Heart left ventricle (tissue), 13 donors: ENCODE measurements at regions not wholly inside any gene's neighbourhood (a gene's known extent, or its start where the extent isn't known, plus 50 kb on each side); places are given as distances from the start of the nearest gene placed in this dataset.

Source experiments
- POLR2A ChIP-seq, 2 donors: fragments of 450-650 bp; IDR thresholded peaks; one replicate each; pipeline ENCODE4 v1.6.1; 2017; ENCODE audit warnings: antibody characterized with exemption in 2 of 2, mild to moderate bottlenecking in 2 of 2, moderate library complexity in 2 of 2
- TF ChIP-seq, protein P1 (sequence below), 12 donors: fragments of 200-600 bp; sonication (generic) in 4 of 12; IDR thresholded peaks; one replicate each; pipeline versions ENCODE4 v1.5.0 to v1.8.0; 2018 to 2022; ENCODE audit warnings: antibody characterized with exemption in 12 of 12, mild to moderate bottlenecking in 5 of 12
- donor health status: ischemic (EF 13 %, LVEDD 7.1; RV severe dilation, severe dysfunction).
- donor health status: DM: no; HTN: yes; CAD: no.
- donor health status: DM: no; HTN: no; CAD: no.
- donor health status: ischemic (EF 25% LVEDD 6.9; RV normal size, moderate dysfunction).
- donor health status: ischemic (EF 25% LVEDD 5.7; RV mildly dilated, moderate dysfunction).
- donor health status: ischemic (EF 35%, LVEDD 5.7; RV mildly dilated, moderate dysfunction).
- donor health status: nonischemic (EF 11% LVEDD 7.7; RV severe dilation, severe dysfunction).
- donor health status: DM: yes; HTN: yes; CAD: no.
- donor health status: PGD.
- donor health status: ischemic (EF 29% LVEDD 5.4; RV normal size, mild dysfunction).
- donor health status: nonischemic (EF 23%, LVEDD 6.1; RV moderate dilation, normal function).

DNA sequence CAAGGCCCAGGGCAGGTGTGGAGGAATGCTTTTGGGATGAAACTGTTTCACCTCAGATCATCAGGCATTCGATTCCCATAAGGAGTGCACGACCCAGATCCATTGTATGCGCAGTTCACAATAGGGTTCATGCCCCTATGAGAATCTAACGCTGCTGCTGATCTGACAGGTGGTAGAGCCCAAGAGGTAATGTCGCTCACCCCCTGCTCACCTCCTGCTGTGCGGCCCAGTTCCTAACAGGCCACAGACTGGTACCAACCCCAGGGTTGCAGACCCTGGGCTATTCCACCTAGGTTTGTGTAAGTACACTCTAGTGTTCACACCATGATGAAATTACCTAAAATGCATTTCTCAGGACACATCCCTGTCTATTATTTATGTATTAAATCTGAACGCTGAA is 72.5 kb downstream of the COPS8 start:
- TF ChIP-seq, protein P1, sequence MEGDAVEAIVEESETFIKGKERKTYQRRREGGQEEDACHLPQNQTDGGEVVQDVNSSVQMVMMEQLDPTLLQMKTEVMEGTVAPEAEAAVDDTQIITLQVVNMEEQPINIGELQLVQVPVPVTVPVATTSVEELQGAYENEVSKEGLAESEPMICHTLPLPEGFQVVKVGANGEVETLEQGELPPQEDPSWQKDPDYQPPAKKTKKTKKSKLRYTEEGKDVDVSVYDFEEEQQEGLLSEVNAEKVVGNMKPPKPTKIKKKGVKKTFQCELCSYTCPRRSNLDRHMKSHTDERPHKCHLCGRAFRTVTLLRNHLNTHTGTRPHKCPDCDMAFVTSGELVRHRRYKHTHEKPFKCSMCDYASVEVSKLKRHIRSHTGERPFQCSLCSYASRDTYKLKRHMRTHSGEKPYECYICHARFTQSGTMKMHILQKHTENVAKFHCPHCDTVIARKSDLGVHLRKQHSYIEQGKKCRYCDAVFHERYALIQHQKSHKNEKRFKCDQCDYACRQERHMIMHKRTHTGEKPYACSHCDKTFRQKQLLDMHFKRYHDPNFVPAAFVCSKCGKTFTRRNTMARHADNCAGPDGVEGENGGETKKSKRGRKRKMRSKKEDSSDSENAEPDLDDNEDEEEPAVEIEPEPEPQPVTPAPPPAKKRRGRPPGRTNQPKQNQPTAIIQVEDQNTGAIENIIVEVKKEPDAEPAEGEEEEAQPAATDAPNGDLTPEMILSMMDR (IDR thresholded peaks at IDR 0.05) = no peak
- no peak for TF ChIP-seq POLR2A (IDR thresholded peaks at IDR 0.05)
